Nephron progenitor cell (in vitro differentiated cells): ENCODE measurements at regions not wholly inside any gene's neighbourhood (a gene's known extent, or its start where the extent isn't known, plus 50 kb on each side); places are given as distances from the start of the nearest gene placed in this dataset.

ENCODE experiments used
- DNase-seq: peaks from one replicate; pipeline ENCODE4 v3.0.0; 2021
- H3K27ac Mint-ChIP-seq: 2 replicates; pipeline ENCODE4 v1.8.0; 2021; ENCODE audit warnings: mild to moderate bottlenecking, moderate library complexity, mixed read lengths
- H3K27me3 Mint-ChIP-seq: 2 replicates; pipeline ENCODE4 v1.8.0; 2021; ENCODE audit warnings: mild to moderate bottlenecking, low read depth, mixed read lengths; ENCODE audit not compliant: poor library complexity
- H3K36me3 Mint-ChIP-seq: 2 replicates; pipeline ENCODE4 v1.8.0; 2021; ENCODE audit warnings: low read depth, mixed read lengths
- H3K4me1 Mint-ChIP-seq: 2 replicates; pipeline ENCODE4 v1.8.0; 2021; ENCODE audit warnings: mixed read lengths
- H3K4me3 Mint-ChIP-seq: 2 replicates; pipeline ENCODE4 v1.8.0; 2021; ENCODE audit warnings: mild to moderate bottlenecking, moderate library complexity, mixed read lengths
- H3K9me3 Mint-ChIP-seq: 2 replicates; pipeline ENCODE4 v1.8.0; 2021; ENCODE audit warnings: mild to moderate bottlenecking, moderate library complexity, mixed read lengths
- TF ChIP-seq, protein P1 (sequence below): fragments of 200-600 bp; sonication (generic); IDR thresholded peaks from 2 replicates; pipeline ENCODE4 v1.5.0; 2021; ENCODE audit warnings: antibody characterized with exemption

GRCh38 chr18:73288813-73289212, 421.0 kb upstream of the NETO1 start:
- Mint-ChIP-seq H3K4me1 (peaks cover 8% of the 10 kb centered on the region), H3K4me3 (no peak overlapping the region), H3K27ac (peak overlapping the region; percentile 74), H3K27me3 (no peaks in the 10 kb centered on the region), H3K36me3 (no peaks in the 10 kb centered on the region), H3K9me3 (peaks cover 3% of the 10 kb centered on the region)
- TF ChIP-seq, protein P1, sequence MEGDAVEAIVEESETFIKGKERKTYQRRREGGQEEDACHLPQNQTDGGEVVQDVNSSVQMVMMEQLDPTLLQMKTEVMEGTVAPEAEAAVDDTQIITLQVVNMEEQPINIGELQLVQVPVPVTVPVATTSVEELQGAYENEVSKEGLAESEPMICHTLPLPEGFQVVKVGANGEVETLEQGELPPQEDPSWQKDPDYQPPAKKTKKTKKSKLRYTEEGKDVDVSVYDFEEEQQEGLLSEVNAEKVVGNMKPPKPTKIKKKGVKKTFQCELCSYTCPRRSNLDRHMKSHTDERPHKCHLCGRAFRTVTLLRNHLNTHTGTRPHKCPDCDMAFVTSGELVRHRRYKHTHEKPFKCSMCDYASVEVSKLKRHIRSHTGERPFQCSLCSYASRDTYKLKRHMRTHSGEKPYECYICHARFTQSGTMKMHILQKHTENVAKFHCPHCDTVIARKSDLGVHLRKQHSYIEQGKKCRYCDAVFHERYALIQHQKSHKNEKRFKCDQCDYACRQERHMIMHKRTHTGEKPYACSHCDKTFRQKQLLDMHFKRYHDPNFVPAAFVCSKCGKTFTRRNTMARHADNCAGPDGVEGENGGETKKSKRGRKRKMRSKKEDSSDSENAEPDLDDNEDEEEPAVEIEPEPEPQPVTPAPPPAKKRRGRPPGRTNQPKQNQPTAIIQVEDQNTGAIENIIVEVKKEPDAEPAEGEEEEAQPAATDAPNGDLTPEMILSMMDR, result no peak
- DNase-seq, result no peak

DNA sequence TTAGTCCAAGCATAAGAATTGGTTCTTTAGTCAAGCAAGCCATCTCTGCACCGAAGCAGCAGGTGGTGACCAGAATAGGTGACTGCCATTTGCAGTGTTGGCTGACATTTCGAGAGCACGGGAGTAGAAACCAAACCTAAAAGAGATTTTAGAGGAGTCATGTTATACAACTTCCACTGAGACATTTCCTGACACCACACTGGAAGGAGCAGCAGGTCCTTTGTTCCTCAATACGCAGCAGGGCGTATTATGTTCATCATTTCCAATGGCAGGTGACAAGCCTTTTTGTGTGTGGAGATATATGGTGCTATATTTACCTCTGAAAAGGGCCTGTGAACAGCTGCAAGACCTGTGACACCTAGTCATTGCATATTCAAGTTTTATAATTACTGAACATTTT, 418.8 kb upstream of the NETO1 start:
- Mint-ChIP-seq H3K27ac (no peak overlapping the region), H3K36me3 (no peaks in the 10 kb centered on the region), H3K27me3 (peaks cover 3% of the 10 kb centered on the region), H3K9me3 (peaks cover 3% of the 10 kb centered on the region), H3K4me1 (peaks cover 24% of the 10 kb centered on the region), H3K4me3 (no peak overlapping the region)
- TF ChIP-seq, protein P1, result no peak
- no peak for DNase-seq

- peaks cover 26% of the 10 kb centered on the region for H3K4me1 Mint-ChIP-seq
- H3K27me3 Mint-ChIP-seq, result peaks cover 3% of the 10 kb centered on the region
- H3K4me3 Mint-ChIP-seq, result no peak overlapping the region
- peaks cover 11% of the 10 kb centered on the region for H3K9me3 Mint-ChIP-seq
- peak overlapping the region; percentile 41 for H3K27ac Mint-ChIP-seq
- H3K36me3 Mint-ChIP-seq, result no peaks in the 10 kb centered on the region
- TF ChIP-seq, protein P1, result no peak
- peak; percentile 51 for DNase-seq
Measured at GRCh38 chr18:73283788-73284187, 416.0 kb upstream of the NETO1 start.

- Mint-ChIP-seq H3K36me3 (no peaks in the 10 kb centered on the region), H3K4me1 (peaks cover 21% of the 10 kb centered on the region), H3K27ac (peak overlapping the region; percentile 41), H3K27me3 (peaks cover 3% of the 10 kb centered on the region), H3K9me3 (peaks cover 11% of the 10 kb centered on the region), H3K4me3 (no peak overlapping the region)
- DNase-seq, result no peak
- TF ChIP-seq, protein P1, result no peak
Measured at GRCh38 chr18:73283032-73283431, 415.2 kb upstream of the NETO1 start.

DNA sequence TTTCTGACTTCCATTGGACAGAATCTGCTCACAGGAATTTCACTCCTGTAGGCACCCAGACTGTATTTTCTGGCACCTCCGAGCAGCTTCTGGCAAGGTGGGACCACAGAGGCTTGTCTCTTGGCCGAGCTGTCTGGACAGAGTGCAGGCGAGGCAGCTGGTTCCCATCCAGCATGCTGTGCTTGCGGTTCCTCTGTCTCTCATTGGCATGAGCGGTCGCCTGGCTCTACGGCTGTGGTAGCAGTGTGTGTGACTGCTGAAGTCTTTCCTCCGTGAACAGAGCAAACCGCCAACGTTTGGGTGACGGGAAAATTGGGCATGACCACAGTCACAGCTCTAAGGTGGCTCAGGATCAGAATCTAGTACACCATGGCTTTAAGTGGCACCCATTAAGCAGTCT, 411.7 kb upstream of the NETO1 start:
- Mint-ChIP-seq H3K9me3 (peaks cover 7% of the 10 kb centered on the region), H3K27me3 (peaks cover 3% of the 10 kb centered on the region), H3K36me3 (no peaks in the 10 kb centered on the region), H3K4me3 (no peak overlapping the region), H3K4me1 (peaks cover 21% of the 10 kb centered on the region), H3K27ac (no peak overlapping the region)
- DNase-seq, result no peak
- TF ChIP-seq, protein P1, result no peak

DNA sequence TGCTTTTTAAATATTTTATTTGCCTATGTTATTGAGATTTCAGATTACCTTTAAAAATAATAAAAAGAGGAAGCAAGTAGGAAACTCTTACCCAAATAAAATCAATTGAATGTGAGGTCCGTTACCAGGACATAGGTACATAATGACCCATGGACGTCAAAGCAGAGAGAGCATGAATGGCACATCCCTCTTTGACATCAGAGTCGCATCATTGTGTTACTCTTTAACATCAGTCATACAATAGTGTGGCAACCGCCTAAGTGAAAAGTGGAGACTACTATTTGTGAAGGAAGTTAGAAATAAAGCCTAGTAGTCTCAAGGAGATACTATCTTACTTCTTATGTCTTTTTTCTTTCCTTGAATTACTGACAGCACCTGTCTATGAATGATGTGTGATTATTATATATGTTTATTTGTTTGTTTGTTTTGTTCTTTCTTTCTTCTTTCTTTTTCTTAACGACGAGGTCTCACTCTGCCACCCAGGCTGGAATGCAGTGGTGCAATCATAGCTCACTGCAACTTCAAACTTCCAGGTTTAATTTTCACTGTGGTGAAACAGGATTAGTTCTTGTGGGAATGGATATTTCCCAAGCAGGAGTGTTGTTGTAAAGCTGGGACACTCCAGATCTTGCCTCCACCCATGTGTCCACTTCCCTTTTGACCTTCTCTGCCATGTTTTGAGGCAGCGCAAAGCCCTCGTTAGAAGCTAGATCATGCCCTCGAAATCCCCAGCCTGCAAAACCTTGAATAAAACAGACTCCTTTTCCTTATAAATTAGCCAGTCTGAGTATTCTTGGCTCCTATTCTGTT, 407.2 kb upstream of the NETO1 start:
- no peak for DNase-seq
- Mint-ChIP-seq H3K4me3 (no peak overlapping the region), H3K27ac (no peak overlapping the region), H3K9me3 (peaks cover 1% of the 10 kb centered on the region), H3K27me3 (no peaks in the 10 kb centered on the region), H3K36me3 (no peaks in the 10 kb centered on the region), H3K4me1 (no peaks in the 10 kb centered on the region)
- TF ChIP-seq, protein P1, result no peak
